ENCODE measurements at regions not wholly inside any gene's neighbourhood (a gene's known extent, or its start where the extent isn't known, plus 50 kb on each side); places are given as distances from the start of the nearest gene placed in this dataset.

GRCh38 chr3:197428952-197429351 is 126.8 kb downstream of the BDH1 start:
- Histone ChIP-seq H3K4me1 (no peaks in the 10 kb centered on the region), H3K9me3 (no peaks in the 10 kb centered on the region), H3K36me3 (no peaks in the 10 kb centered on the region), H3K4me3 (no peak overlapping the region), H3K27ac (no peak overlapping the region), H3K27me3 (no peaks in the 10 kb centered on the region)
- ATAC-seq = no peak
- DNase-seq = no peak
- intact Hi-C loops (cut with DNase I) = no loop called here
- TF ChIP-seq POLR2A (IDR thresholded peaks at IDR 0.05) = no peak
- TF ChIP-seq, protein P1, sequence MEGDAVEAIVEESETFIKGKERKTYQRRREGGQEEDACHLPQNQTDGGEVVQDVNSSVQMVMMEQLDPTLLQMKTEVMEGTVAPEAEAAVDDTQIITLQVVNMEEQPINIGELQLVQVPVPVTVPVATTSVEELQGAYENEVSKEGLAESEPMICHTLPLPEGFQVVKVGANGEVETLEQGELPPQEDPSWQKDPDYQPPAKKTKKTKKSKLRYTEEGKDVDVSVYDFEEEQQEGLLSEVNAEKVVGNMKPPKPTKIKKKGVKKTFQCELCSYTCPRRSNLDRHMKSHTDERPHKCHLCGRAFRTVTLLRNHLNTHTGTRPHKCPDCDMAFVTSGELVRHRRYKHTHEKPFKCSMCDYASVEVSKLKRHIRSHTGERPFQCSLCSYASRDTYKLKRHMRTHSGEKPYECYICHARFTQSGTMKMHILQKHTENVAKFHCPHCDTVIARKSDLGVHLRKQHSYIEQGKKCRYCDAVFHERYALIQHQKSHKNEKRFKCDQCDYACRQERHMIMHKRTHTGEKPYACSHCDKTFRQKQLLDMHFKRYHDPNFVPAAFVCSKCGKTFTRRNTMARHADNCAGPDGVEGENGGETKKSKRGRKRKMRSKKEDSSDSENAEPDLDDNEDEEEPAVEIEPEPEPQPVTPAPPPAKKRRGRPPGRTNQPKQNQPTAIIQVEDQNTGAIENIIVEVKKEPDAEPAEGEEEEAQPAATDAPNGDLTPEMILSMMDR (IDR thresholded peaks at IDR 0.05) = no peak
- 67% methylated on average over 7 of the region's 7 CpGs for WGBS (ENCODE audit: insufficient coverage, low coverage, low lambda C conversion rate, missing lambda C conversion rate)

- no peaks in the 10 kb centered on the region for H3K27me3 ChIP-seq
- TF ChIP-seq, protein P1 (IDR thresholded peaks at IDR 0.05) = no peak
- no peak for TF ChIP-seq POLR2A (IDR thresholded peaks at IDR 0.05)
- no peak for ATAC-seq
- H3K36me3 ChIP-seq = no peaks in the 10 kb centered on the region
- intact Hi-C loops (cut with DNase I) = no loop called here
- H3K4me3 ChIP-seq = no peak overlapping the region
- DNase-seq = no peak
- H3K9me3 ChIP-seq = no peaks in the 10 kb centered on the region
- 50% methylated on average over 10 of the region's 10 CpGs for WGBS (ENCODE audit: insufficient coverage, low coverage, low lambda C conversion rate, missing lambda C conversion rate)
- no peaks in the 10 kb centered on the region for H3K4me1 ChIP-seq
- H3K27ac ChIP-seq = no peak overlapping the region
Observed at GRCh38 chr3:197428117-197428801, 127.5 kb downstream of the BDH1 start.

DNA sequence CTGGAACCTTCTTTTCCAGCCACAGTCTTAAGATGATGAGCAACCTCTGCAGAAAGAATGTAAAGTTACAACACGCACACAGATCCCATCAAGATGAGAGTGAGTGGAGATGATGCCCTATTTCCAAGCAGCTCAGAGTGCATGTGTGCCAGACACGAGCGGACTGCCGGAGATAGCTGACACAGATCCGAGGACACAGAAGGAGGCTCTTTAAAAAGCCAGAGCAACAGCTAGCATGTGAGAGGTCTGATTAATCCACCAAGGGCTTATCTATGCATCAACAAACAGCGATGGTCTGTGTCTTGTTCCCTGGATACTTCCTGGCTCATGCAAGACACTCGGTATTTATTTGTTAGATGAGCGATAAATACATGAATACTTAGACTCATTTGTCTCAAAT is 128.6 kb upstream of the DLG1 start:
- H3K36me3 ChIP-seq = no peaks in the 10 kb centered on the region
- H3K4me3 ChIP-seq = no peak overlapping the region
- no peak for DNase-seq
- no peak for ATAC-seq
- H3K4me1 ChIP-seq = no peaks in the 10 kb centered on the region
- no peak for TF ChIP-seq POLR2A (IDR thresholded peaks at IDR 0.05)
- TF ChIP-seq, protein P1 (IDR thresholded peaks at IDR 0.05) = no peak
- no peaks in the 10 kb centered on the region for H3K9me3 ChIP-seq
- no peak overlapping the region for H3K27ac ChIP-seq
- intact Hi-C loops (cut with DNase I) = no loop called here
- H3K27me3 ChIP-seq = no peaks in the 10 kb centered on the region
- 88% methylated on average over 8 of the region's 8 CpGs for WGBS (ENCODE audit: insufficient coverage, low coverage, low lambda C conversion rate, missing lambda C conversion rate)

DNA sequence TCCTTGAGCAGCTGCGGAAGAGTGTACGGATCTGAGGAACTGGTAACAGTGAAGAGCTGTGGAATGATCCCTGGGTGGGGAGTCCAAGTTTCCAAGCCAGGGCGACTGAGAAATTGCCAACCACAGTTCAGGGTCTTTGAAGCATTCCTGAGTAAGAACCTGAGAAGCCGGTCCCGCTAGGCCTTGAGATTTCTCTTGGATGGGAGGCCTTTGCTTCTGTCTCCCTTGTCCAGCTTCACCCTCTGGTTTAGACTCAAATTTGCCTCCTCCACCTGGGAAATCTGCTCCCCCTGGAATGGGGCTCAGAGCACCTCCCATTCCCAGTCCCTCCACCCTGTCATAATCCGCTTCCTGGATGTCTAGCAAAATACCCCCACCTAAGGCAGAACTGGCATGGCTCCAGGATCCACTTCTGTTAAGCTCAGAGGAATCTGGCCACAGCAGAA is 127.7 kb upstream of the DLG1 start:
- no peaks in the 10 kb centered on the region for H3K27me3 ChIP-seq
- intact Hi-C loops (cut with DNase I) = no loop called here
- H3K4me1 ChIP-seq = no peaks in the 10 kb centered on the region
- no peaks in the 10 kb centered on the region for H3K9me3 ChIP-seq
- ATAC-seq (no peak), DNase-seq (no peak)
- H3K4me3 ChIP-seq = no peak overlapping the region
- no peak overlapping the region for H3K27ac ChIP-seq
- no peak for TF ChIP-seq POLR2A (IDR thresholded peaks at IDR 0.05)
- TF ChIP-seq, protein P1 (IDR thresholded peaks at IDR 0.05) = no peak
- no peaks in the 10 kb centered on the region for H3K36me3 ChIP-seq
- WGBS (ENCODE audit: insufficient coverage, low coverage, low lambda C conversion rate, missing lambda C conversion rate) = 75% methylated on average over 2 of the region's 6 CpGs
